HG02798 (cell line): ENCODE measurements at regions not wholly inside any gene's neighbourhood (a gene's known extent, or its start where the extent isn't known, plus 50 kb on each side); places are given as distances from the start of the nearest gene placed in this dataset.
"Not testable (repeated sequence)": the region's sequence is repeated elsewhere in the genome, so short reads cannot be mapped to it uniquely, and the experiment has no call there.

Experiments used
- ATAC-seq: cut with Tn5 transposase; IDR thresholded peaks from one replicate; pipeline ENCODE4 v1.9.1; 2021; ENCODE audit warnings: mild to moderate bottlenecking; ENCODE audit not compliant: unreplicated experiment, poor library complexity

DNA sequence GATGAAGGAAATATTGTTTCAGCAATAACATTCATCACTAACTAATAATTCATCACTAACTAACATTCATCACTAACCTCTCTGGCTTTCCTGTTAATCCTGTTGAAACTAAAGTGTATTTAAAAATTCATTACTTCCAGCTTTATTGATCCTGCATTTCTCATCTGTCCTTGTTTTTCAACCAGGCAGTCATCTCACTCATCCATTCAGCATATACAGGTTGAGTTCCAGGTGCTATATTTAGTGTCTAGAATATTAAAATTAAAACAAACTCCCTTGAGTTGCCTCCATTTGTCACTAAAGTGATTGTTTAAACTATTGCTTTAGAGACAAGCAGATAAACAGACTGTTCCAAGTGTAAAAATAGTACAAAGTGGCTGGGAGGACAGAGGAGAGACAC lies 58.1 kb downstream of the ATXN7L3B start:
- no peak for ATAC-seq

GRCh38 chr12:74598819-74599218 lies 61.2 kb downstream of the ATXN7L3B start:
- ATAC-seq, result no peak

- no peak for ATAC-seq
Observed at GRCh38 chr12:74599932-74600331, 62.3 kb downstream of the ATXN7L3B start.

- not testable (repeated sequence) for ATAC-seq
Observed at GRCh38 chr12:74600817-74601216, 63.2 kb downstream of the ATXN7L3B start.

GRCh38 chr12:74602881-74603672 lies 65.4 kb downstream of the ATXN7L3B start:
- no peak for ATAC-seq

DNA sequence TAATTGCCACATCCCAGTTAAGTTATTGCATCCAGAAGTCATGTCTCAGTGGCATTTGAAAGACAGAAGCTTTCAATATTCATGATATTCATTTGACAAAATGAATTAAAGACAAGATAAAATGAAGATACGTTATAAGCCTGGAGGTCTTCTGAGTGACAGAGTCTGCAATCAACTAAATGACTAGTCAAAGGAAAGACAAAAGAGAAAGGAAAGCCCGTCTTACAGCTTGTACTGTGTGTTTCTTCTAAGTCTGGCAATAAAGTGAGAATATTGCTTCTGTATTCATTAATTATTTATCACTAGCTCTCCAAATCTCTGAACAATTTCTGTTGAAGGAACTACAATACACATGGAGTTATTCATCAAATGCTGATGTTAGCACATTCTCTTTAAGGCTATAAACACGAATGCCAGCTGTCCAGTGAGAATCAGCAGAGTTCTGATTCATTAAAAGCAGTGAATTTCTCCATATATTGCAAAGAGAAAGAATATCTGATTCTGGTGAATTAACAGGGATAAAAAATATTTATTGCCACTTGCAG lies 70.7 kb downstream of the ATXN7L3B start:
- ATAC-seq, result no peak

DNA sequence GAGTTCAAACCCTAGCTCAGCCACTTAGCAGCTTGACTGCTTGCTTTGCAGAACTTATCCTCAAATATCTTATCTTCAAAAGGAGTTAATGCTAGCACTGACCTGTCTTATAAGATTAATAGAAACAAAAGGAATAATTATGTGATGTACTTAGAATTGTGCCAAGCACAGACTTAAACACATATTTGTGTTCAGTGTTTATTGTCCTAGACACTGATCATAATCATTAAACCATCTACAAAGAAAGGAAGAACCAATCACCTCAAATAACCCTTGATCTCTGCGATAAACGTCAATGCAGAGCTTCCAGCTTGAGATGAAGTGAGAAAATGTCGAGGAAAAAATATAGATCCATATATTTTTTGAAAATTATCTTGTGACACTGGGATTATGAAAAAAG lies 73.1 kb downstream of the ATXN7L3B start:
- ATAC-seq, result no peak

- ATAC-seq, result no peak
Observed at GRCh38 chr12:74614426-74614825, 76.8 kb downstream of the ATXN7L3B start.

DNA sequence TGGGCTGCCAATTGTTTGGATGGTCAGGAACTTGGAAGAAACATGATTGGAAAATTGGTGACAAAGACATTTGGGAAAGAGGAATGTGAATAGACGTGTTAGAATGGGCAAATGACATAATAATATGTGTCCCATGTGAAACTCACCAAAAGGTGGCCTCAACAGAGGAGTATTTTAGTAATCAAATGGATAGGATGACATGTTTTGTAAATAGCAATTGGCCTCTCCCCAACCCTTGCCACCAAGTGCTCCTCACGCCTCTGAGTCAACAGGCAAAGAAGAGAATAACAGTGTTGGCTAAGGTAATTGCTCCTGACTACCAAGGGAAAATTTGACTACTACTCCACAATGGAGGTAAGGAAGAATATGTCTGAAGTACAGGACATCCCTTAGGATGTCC lies 81.4 kb downstream of the ATXN7L3B start:
- no peak for ATAC-seq

DNA sequence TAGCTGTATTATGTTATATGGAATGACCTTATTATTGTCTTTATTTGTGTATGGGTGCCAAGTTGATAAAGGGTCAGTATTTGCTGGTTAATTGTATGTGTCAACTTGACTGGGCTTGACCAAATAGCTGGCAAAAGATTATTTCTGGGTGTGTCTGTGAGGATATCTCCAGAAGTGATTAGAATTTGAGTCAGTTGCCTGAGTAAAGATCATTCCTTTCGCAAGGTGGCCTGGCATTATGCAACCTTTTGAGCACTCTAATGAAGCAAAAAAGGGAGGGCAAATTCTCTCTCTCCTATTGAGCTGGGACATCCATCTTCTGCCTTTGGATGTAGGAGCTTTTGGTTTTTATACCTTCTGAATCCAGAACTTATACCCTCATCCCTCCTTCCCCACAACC lies 82.2 kb downstream of the ATXN7L3B start:
- ATAC-seq, result no peak

DNA sequence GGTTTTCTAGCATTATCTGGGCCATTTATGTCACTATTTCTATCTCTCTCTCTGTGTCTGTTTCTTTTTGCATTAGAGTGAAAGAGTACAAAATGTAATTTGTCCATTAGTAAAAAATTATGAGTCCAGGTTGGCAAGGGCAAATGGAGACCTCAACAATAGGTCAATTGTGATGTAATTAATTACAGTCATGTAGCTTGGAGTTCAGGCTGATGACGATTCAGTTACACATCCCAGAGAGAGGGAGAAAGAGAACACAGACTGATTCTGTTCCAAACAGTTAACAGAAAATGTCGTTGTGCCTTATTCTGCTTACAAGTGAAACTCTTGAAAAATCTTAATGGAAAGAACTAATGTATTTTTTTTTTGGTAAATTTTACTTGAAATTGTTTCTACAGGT lies 83.3 kb downstream of the ATXN7L3B start:
- no peak for ATAC-seq

DNA sequence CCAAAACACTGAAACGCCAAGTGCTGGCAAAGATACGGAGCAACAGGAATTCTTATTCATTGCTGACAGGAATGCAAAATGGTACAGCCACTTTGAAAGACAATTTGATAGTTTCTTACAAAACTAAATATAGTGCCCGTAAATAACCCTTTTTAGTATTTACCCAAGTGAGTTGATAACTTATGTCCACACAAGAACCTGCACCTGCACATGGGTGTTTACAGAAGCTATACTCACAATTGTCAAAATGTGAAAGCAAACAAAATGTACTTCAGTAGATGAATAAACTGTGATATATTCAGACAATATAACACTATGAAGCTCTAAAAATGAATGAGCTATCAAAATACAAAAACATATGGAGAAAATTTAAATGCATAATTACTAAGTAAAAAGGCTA lies 86.6 kb downstream of the ATXN7L3B start:
- no peak for ATAC-seq

DNA sequence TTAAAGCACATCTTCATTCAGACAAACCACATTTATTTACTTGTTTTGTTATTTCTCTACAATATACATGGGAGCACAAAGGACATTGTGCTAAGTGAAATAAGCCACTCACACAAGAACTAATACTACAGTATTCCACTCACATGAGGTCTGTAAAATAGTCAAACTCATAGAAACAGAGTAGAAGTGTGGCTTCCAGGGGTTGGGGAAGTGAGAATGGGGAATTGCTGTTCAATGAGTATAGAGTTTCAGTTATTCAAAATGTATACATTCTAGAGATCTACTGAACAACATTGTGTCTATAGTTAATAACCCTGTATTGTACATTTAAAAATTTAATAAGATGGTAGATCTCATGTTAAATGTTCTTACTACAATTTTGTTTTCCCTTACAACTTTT lies 88.8 kb downstream of the ATXN7L3B start:
- no peak for ATAC-seq

GRCh38 chr12:74641262-74641661 lies 103.6 kb downstream of the ATXN7L3B start:
- no peak for ATAC-seq

DNA sequence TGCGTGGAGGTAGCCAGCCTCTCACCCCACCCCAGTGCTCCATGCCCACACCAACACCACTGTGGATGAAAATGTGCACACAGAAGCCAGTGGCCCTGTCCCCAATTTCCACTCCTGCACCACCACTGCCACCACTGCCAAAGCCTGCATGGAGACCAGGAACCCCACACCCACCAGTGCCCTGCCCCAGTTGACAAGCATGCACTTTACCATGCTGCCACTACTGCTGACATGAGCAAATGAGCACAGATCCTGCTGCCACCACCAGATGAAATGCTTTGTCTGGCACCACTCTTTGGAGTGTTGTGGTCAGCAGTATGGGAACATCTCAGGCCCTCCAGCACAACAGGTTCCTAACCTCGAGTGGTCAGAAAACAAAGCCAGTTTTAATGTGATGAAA lies 104.1 kb downstream of the ATXN7L3B start:
- no peak for ATAC-seq

DNA sequence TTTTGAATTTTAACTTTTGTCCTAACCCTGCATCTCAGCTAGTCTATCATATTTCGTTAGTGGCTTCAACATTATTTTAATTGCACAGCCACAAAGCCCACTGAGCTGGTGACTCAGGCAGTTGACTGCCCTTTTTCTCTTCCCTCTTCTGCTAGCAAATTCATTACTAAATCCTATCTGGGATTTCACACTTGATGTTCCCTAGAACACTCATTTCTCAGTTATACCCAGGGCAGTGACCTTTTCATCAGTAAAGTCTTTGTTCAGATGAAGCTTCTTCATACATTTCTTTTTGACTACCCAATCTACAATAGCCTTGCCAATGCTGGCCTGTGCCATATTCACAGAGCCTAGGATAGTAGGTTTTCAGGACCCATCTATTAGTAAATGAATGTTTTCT lies 107.0 kb downstream of the ATXN7L3B start:
- no peak for ATAC-seq

DNA sequence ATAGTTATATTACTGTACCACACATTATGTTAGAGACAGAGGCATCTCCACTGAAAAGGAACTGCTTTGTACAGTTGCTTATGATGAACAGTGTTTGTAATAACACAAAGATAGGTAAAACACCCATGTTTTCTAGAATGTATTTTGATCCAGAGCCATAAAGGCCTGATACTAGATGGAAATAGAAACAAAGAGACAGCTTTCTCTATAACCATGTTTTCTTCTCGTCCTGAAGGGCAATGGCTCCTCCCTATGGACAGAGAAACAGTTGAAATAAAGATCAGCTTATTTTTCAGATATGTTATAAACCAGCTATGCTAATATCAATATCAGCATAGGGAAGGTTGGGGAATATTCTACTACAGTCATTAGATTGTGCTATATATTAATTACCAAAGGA lies 109.2 kb downstream of the ATXN7L3B start:
- no peak for ATAC-seq

GRCh38 chr12:74647256-74647655 lies 109.6 kb downstream of the ATXN7L3B start:
- no peak for ATAC-seq

- no peak for ATAC-seq
Observed at GRCh38 chr12:74656251-74656650, 118.6 kb downstream of the ATXN7L3B start.

DNA sequence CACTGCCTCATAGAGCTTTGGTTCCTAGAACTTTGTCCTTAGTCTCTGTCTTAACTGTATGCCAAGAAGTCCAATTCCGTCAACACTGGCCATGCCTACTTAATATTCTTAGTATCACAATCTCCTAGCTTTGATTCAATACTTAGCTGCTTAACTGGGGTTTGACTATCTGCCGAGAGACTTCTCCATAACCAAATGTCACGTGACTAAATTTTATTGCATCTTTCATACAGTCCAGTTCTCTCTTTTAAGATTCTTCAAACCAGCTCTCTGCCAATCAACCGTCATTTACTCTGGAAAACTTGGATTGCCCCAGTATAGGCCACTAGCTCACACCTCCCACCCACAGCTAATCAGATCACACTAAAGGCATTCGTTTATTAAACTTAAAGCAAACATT lies 122.8 kb downstream of the ATXN7L3B start:
- ATAC-seq, result no peak

- no peak for ATAC-seq
Observed at GRCh38 chr12:74663958-74664357, 126.3 kb downstream of the ATXN7L3B start.

- no peak for ATAC-seq
Observed at GRCh38 chr12:74665690-74666089, 128.1 kb downstream of the ATXN7L3B start.
